ENCODE measurements at regions not wholly inside any gene's neighbourhood (a gene's known extent, or its start where the extent isn't known, plus 50 kb on each side); places are given as distances from the start of the nearest gene placed in this dataset.

GRCh38 chr12:131444220-131445164 is 266.4 kb upstream of the SFSWAP start:
- Histone ChIP-seq H3K4me2 (ENCODE audit: control insufficient read depth, extremely low read depth, insufficient read depth, low read depth, low read length) (no peak overlapping the region), H3K9ac (ENCODE audit: control insufficient read depth, extremely low read depth, insufficient read depth, low read length) (no peak overlapping the region), H3K27ac (ENCODE audit: control insufficient read depth, insufficient read depth, low read length) (no peak overlapping the region), H3K9me3 (ENCODE audit: control insufficient read depth, low read depth, low read length) (no peaks in the 10 kb centered on the region), H3K27me3 (ENCODE audit: control insufficient read depth, extremely low read depth, insufficient read depth, low read length) (no peaks in the 10 kb centered on the region), H4K20me1 (ENCODE audit: control insufficient read depth, extremely low read depth, insufficient read depth, low read length) (no peaks in the 10 kb centered on the region), H3K9me1 (ENCODE audit: control insufficient read depth, extremely low read depth, insufficient read depth, low read length) (no peaks in the 10 kb centered on the region), H3K4me3 (ENCODE audit: control insufficient read depth in 2 of 3, extremely low read depth in 1 of 3, insufficient read depth in 2 of 3, low read depth in 1 of 3, low read length in 3 of 3) (no peak overlapping the region), H3K79me2 (ENCODE audit: control insufficient read depth, insufficient read depth, low read length) (no peaks in the 10 kb centered on the region), H3K36me3 (ENCODE audit: control insufficient read depth in 2 of 2, extremely low read depth in 1 of 2, insufficient read depth in 2 of 2, low read length in 2 of 2) (no peaks in the 10 kb centered on the region), H3K4me1 (ENCODE audit: control insufficient read depth, extremely low read depth, insufficient read depth, low read length) (no peaks in the 10 kb centered on the region), H2AFZ (ENCODE audit: control insufficient read depth, low read length) (no peak overlapping the region)
- TF ChIP-seq CTCF (optimal IDR thresholded peaks at IDR 0.05 in 1 of 3, IDR thresholded peaks at IDR 0.05 in 1 of 3, conservative IDR thresholded peaks at IDR 0.05 in 1 of 3; ENCODE audit: extremely low read depth in 1 of 3, insufficient read depth in 2 of 3, low read length in 3 of 3) (no peak), EZH2 (IDR thresholded peaks at IDR 0.05; ENCODE audit: low read length) (no peak)
- FAIRE-seq (no peak), DNase-seq (ENCODE audit: low read depth, low spot score) (no peak)
- dilution Hi-C loops (cut with MboI; ENCODE audit: extremely low pct_ligation_motif_present, low sequenced_read_pairs) = no loop called here

DNA sequence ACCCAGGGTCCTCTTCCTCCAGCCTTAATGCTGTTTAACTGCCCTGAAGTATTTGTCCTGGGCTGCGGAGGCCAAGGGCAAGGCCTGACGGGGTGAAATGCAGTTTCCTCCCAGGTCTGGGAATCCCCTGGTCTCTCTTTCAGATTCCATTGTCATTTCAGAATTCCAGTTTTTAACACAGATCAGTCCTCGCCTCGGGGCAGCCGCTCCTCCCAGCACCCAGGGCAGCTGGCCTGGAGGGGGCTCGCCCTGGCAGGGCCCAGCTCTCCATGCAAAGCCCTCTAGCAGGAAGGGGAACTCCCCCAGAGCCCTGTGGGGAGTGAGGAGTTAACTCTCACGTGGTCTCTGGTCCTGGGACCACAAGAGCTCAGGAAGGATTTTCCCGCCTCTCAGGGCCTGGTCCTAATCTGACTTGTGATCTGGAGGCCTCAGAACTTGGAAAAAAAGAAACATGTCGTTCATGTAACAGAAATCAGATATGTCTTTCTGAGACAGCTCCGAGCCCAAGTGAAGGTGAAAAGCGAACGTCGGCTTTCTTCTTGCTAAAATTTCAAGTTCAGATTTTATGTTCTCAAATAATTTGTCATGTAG is 265.6 kb upstream of the SFSWAP start:
- Histone ChIP-seq H3K4me3 (ENCODE audit: control insufficient read depth in 2 of 3, extremely low read depth in 1 of 3, insufficient read depth in 2 of 3, low read depth in 1 of 3, low read length in 3 of 3) (no peak overlapping the region), H3K9me1 (ENCODE audit: control insufficient read depth, extremely low read depth, insufficient read depth, low read length) (no peaks in the 10 kb centered on the region), H3K36me3 (ENCODE audit: control insufficient read depth in 2 of 2, extremely low read depth in 1 of 2, insufficient read depth in 2 of 2, low read length in 2 of 2) (no peaks in the 10 kb centered on the region), H3K79me2 (ENCODE audit: control insufficient read depth, insufficient read depth, low read length) (no peaks in the 10 kb centered on the region), H3K4me2 (ENCODE audit: control insufficient read depth, extremely low read depth, insufficient read depth, low read depth, low read length) (no peak overlapping the region), H3K4me1 (ENCODE audit: control insufficient read depth, extremely low read depth, insufficient read depth, low read length) (no peaks in the 10 kb centered on the region), H4K20me1 (ENCODE audit: control insufficient read depth, extremely low read depth, insufficient read depth, low read length) (no peaks in the 10 kb centered on the region), H3K9me3 (ENCODE audit: control insufficient read depth, low read depth, low read length) (no peaks in the 10 kb centered on the region), H3K9ac (ENCODE audit: control insufficient read depth, extremely low read depth, insufficient read depth, low read length) (no peak overlapping the region), H3K27ac (ENCODE audit: control insufficient read depth, insufficient read depth, low read length) (no peak overlapping the region), H2AFZ (ENCODE audit: control insufficient read depth, low read length) (no peak overlapping the region), H3K27me3 (ENCODE audit: control insufficient read depth, extremely low read depth, insufficient read depth, low read length) (no peaks in the 10 kb centered on the region)
- no peak for DNase-seq (ENCODE audit: low read depth, low spot score)
- no peak for FAIRE-seq
- dilution Hi-C loops (cut with MboI; ENCODE audit: extremely low pct_ligation_motif_present, low sequenced_read_pairs) = no loop called here
- TF ChIP-seq EZH2 (IDR thresholded peaks at IDR 0.05; ENCODE audit: low read length) (no peak), CTCF (optimal IDR thresholded peaks at IDR 0.05 in 1 of 3, IDR thresholded peaks at IDR 0.05 in 1 of 3, conservative IDR thresholded peaks at IDR 0.05 in 1 of 3; ENCODE audit: extremely low read depth in 1 of 3, insufficient read depth in 2 of 3, low read length in 3 of 3) (no peak)

Data from keratinocyte (primary cell).